ENCODE measurements at regions not wholly inside any gene's neighbourhood (a gene's known extent, or its start where the extent isn't known, plus 50 kb on each side); places are given as distances from the start of the nearest gene placed in this dataset.

GRCh38 chr2:181240844-181241243 is 216.3 kb upstream of the ITGA4 start:
- no peak overlapping the region for H4K8ac ChIP-seq (ENCODE audit: low read depth, low read length)
- no CpG with 5 or more reads among the region's 1 CpG for WGBS (ENCODE audit: extremely low coverage, insufficient coverage, low lambda C conversion rate)
- H3K4ac ChIP-seq (ENCODE audit: low read depth, low read length), result no peak overlapping the region

DNA sequence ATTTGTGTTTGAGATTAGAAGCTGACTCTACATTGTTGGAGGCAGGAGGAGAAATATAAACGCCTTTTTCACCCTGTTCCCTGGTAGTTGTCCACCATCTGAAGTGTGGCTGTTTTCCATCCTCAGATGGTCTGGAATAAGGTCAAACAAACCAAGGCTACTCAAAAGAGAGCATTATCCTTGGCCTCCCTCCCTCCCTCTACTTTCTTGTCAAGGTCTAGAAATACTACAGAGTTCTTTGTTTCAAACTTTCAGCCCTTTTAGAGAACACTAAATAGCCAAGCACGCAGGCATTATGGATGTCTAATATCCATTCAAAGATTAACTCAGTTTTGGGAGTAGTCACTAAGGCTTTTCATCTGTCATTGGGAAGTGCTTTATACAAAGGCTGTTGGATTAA is 215.8 kb upstream of the ITGA4 start:
- no peak overlapping the region for H3K4me3 ChIP-seq (ENCODE audit: low read length)
- no peak overlapping the region for H4K8ac ChIP-seq (ENCODE audit: low read depth, low read length)
- no peak overlapping the region for H2AK5ac ChIP-seq (ENCODE audit: low read length)
- H2BK15ac ChIP-seq (replicated peaks; ENCODE audit: low read depth), result no peak overlapping the region
- H3K4ac ChIP-seq (ENCODE audit: low read depth, low read length), result no peak overlapping the region
- H3K56ac ChIP-seq (ENCODE audit: low read length), result no peak overlapping the region
- no peak overlapping the region for H3K23ac ChIP-seq (ENCODE audit: low read length)
- H2BK120ac ChIP-seq (ENCODE audit: low read depth, low read length), result no peak overlapping the region
- H4K5ac ChIP-seq (ENCODE audit: low read length), result no peak overlapping the region
- H3K4me1 ChIP-seq (ENCODE audit: control insufficient read depth, low read depth, low read length), result no peaks in the 10 kb centered on the region
- H3K4me2 ChIP-seq (ENCODE audit: low read length), result no peak overlapping the region
- no peaks in the 10 kb centered on the region for H3K36me3 ChIP-seq (ENCODE audit: control insufficient read depth, insufficient read depth, low read length)
- H3K18ac ChIP-seq (ENCODE audit: low read length), result no peak overlapping the region
- no peaks in the 10 kb centered on the region for H3K79me2 ChIP-seq (ENCODE audit: control insufficient read depth, insufficient read depth, low read length)
- no peaks in the 10 kb centered on the region for H3K79me1 ChIP-seq (ENCODE audit: low read length)
- no peak overlapping the region for H2BK5ac ChIP-seq (ENCODE audit: low read length)
- H3K9ac ChIP-seq (ENCODE audit: low read length), result no peak overlapping the region
- H3K27me3 ChIP-seq (ENCODE audit: insufficient read depth, low read length, poor library complexity), result no peaks in the 10 kb centered on the region
- H3K27ac ChIP-seq (ENCODE audit: low read depth, low read length), result no peak overlapping the region
- no peak for DNase-seq
- no CpG with 5 or more reads among the region's 2 CpGs for WGBS (ENCODE audit: extremely low coverage, insufficient coverage, low lambda C conversion rate)

More at GRCh38 chr2:181240844-181241243, 216.3 kb upstream of the ITGA4 start:
- Histone ChIP-seq H3K56ac (ENCODE audit: low read length) (no peak overlapping the region), H4K5ac (ENCODE audit: low read length) (no peak overlapping the region), H3K36me3 (ENCODE audit: control insufficient read depth, insufficient read depth, low read length) (no peaks in the 10 kb centered on the region), H3K27me3 (ENCODE audit: insufficient read depth, low read length, poor library complexity) (no peaks in the 10 kb centered on the region), H2BK5ac (ENCODE audit: low read length) (no peak overlapping the region), H3K27ac (ENCODE audit: low read depth, low read length) (no peak overlapping the region), H3K4me1 (ENCODE audit: control insufficient read depth, low read depth, low read length) (no peaks in the 10 kb centered on the region), H3K4me2 (ENCODE audit: low read length) (no peak overlapping the region), H3K79me1 (ENCODE audit: low read length) (no peaks in the 10 kb centered on the region), H3K4me3 (ENCODE audit: low read length) (no peak overlapping the region), H2BK120ac (ENCODE audit: low read depth, low read length) (no peak overlapping the region), H3K9ac (ENCODE audit: low read length) (no peak overlapping the region), H2BK15ac (replicated peaks; ENCODE audit: low read depth) (no peak overlapping the region), H3K23ac (ENCODE audit: low read length) (no peak overlapping the region), H3K79me2 (ENCODE audit: control insufficient read depth, insufficient read depth, low read length) (no peaks in the 10 kb centered on the region), H2AK5ac (ENCODE audit: low read length) (no peak overlapping the region), H3K18ac (ENCODE audit: low read length) (no peak overlapping the region)
- DNase-seq, result no peak

DNA sequence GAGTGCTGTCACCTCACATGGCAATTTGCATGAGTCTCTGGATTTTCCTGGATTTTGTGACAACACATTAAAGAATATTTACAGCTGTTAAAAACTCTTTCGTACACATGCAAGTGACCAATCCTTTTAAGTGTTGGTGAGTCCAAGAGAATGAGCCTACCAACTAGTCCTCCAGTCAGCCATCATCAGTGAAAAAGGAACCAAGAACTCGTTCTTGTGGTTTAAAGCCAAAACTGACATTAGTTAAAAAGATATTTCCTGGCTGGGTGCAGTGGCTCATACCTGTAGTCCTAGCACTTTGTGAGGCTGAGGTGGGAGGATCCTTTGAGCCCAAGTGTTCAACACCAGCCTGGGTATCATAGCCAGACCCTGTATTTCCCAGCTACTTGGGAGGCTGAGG is 215.4 kb upstream of the ITGA4 start:
- no peak overlapping the region for H3K4ac ChIP-seq (ENCODE audit: low read depth, low read length)
- H3K27me3 ChIP-seq (ENCODE audit: insufficient read depth, low read length, poor library complexity), result no peaks in the 10 kb centered on the region
- no peaks in the 10 kb centered on the region for H3K79me1 ChIP-seq (ENCODE audit: low read length)
- no peaks in the 10 kb centered on the region for H3K4me1 ChIP-seq (ENCODE audit: control insufficient read depth, low read depth, low read length)
- no peak overlapping the region for H3K27ac ChIP-seq (ENCODE audit: low read depth, low read length)
- H2BK15ac ChIP-seq (replicated peaks; ENCODE audit: low read depth), result no peak overlapping the region
- peak overlapping the region; percentile 56 for H4K8ac ChIP-seq (ENCODE audit: low read depth, low read length)
- no CpG with 5 or more reads among the region's 2 CpGs for WGBS (ENCODE audit: extremely low coverage, insufficient coverage, low lambda C conversion rate)
- no peak for DNase-seq
- no peak overlapping the region for H4K5ac ChIP-seq (ENCODE audit: low read length)
- H3K79me2 ChIP-seq (ENCODE audit: control insufficient read depth, insufficient read depth, low read length), result no peaks in the 10 kb centered on the region
- no peak overlapping the region for H3K56ac ChIP-seq (ENCODE audit: low read length)
- H3K4me3 ChIP-seq (ENCODE audit: low read length), result no peak overlapping the region
- H3K36me3 ChIP-seq (ENCODE audit: control insufficient read depth, insufficient read depth, low read length), result no peaks in the 10 kb centered on the region
- H3K9ac ChIP-seq (ENCODE audit: low read length), result no peak overlapping the region
- H3K4me2 ChIP-seq (ENCODE audit: low read length), result no peak overlapping the region
- H2AK5ac ChIP-seq (ENCODE audit: low read length), result no peak overlapping the region
- no peak overlapping the region for H2BK5ac ChIP-seq (ENCODE audit: low read length)
- no peak overlapping the region for H2BK120ac ChIP-seq (ENCODE audit: low read depth, low read length)
- H3K23ac ChIP-seq (ENCODE audit: low read length), result no peak overlapping the region
- H3K18ac ChIP-seq (ENCODE audit: low read length), result no peak overlapping the region

GRCh38 chr2:181242262-181242661 is 214.9 kb upstream of the ITGA4 start:
- H3K79me2 ChIP-seq (ENCODE audit: control insufficient read depth, insufficient read depth, low read length), result no peaks in the 10 kb centered on the region
- H3K27me3 ChIP-seq (ENCODE audit: insufficient read depth, low read length, poor library complexity), result no peaks in the 10 kb centered on the region
- H4K8ac ChIP-seq (ENCODE audit: low read depth, low read length), result no peak overlapping the region
- H3K4me1 ChIP-seq (ENCODE audit: control insufficient read depth, low read depth, low read length), result no peaks in the 10 kb centered on the region
- no peak overlapping the region for H3K4me3 ChIP-seq (ENCODE audit: low read length)
- H3K79me1 ChIP-seq (ENCODE audit: low read length), result no peaks in the 10 kb centered on the region
- H2AK5ac ChIP-seq (ENCODE audit: low read length), result no peak overlapping the region
- no peak overlapping the region for H4K5ac ChIP-seq (ENCODE audit: low read length)
- no peaks in the 10 kb centered on the region for H3K36me3 ChIP-seq (ENCODE audit: control insufficient read depth, insufficient read depth, low read length)
- no peak overlapping the region for H3K23ac ChIP-seq (ENCODE audit: low read length)
- no peak overlapping the region for H2BK15ac ChIP-seq (replicated peaks; ENCODE audit: low read depth)
- H3K18ac ChIP-seq (ENCODE audit: low read length), result no peak overlapping the region
- DNase-seq, result no peak
- H3K4ac ChIP-seq (ENCODE audit: low read depth, low read length), result no peak overlapping the region
- H3K56ac ChIP-seq (ENCODE audit: low read length), result no peak overlapping the region
- no CpG with 5 or more reads among the region's 2 CpGs for WGBS (ENCODE audit: extremely low coverage, insufficient coverage, low lambda C conversion rate)
- H3K9ac ChIP-seq (ENCODE audit: low read length), result no peak overlapping the region
- no peak overlapping the region for H3K27ac ChIP-seq (ENCODE audit: low read depth, low read length)
- H2BK120ac ChIP-seq (ENCODE audit: low read depth, low read length), result no peak overlapping the region
- H2BK5ac ChIP-seq (ENCODE audit: low read length), result no peak overlapping the region
- H3K4me2 ChIP-seq (ENCODE audit: low read length), result no peak overlapping the region

DNA sequence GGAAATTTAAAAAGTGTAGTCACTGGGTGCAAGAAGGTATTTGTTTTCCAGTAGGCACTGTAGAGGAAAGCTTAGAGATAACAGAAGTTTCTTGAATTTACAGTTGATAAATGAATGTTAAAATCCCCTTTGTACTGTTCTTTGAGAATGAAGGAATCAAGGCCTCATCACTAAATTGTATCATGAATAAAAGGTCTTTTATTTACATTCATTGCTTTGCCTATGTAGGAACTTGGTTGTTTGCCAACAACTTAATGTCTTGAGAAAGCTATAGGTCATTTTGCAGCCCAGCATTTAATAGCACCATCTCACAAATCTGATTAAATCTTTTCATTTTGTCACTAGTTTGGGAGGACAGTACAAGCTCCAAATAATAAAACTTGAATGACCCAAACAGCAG is 213.9 kb upstream of the ITGA4 start:
- Histone ChIP-seq H3K4ac (ENCODE audit: low read depth, low read length) (no peak overlapping the region), H3K79me2 (ENCODE audit: control insufficient read depth, insufficient read depth, low read length) (no peaks in the 10 kb centered on the region), H2AK5ac (ENCODE audit: low read length) (no peak overlapping the region), H2BK15ac (replicated peaks; ENCODE audit: low read depth) (no peak overlapping the region), H3K56ac (ENCODE audit: low read length) (no peak overlapping the region), H3K23ac (ENCODE audit: low read length) (no peak overlapping the region), H3K18ac (ENCODE audit: low read length) (no peak overlapping the region), H3K79me1 (ENCODE audit: low read length) (no peaks in the 10 kb centered on the region), H2BK120ac (ENCODE audit: low read depth, low read length) (no peak overlapping the region), H3K36me3 (ENCODE audit: control insufficient read depth, insufficient read depth, low read length) (no peaks in the 10 kb centered on the region), H3K27ac (ENCODE audit: low read depth, low read length) (no peak overlapping the region), H3K27me3 (ENCODE audit: insufficient read depth, low read length, poor library complexity) (no peaks in the 10 kb centered on the region), H3K4me1 (ENCODE audit: control insufficient read depth, low read depth, low read length) (no peaks in the 10 kb centered on the region), H4K8ac (ENCODE audit: low read depth, low read length) (no peak overlapping the region), H4K5ac (ENCODE audit: low read length) (no peak overlapping the region), H3K4me3 (ENCODE audit: low read length) (no peak overlapping the region), H2BK5ac (ENCODE audit: low read length) (no peak overlapping the region), H3K9ac (ENCODE audit: low read length) (no peak overlapping the region), H3K4me2 (ENCODE audit: low read length) (no peak overlapping the region)
- no peak for DNase-seq

- no peak overlapping the region for H2AK5ac ChIP-seq (ENCODE audit: low read length)
- no peaks in the 10 kb centered on the region for H3K79me1 ChIP-seq (ENCODE audit: low read length)
- no peak overlapping the region for H2BK15ac ChIP-seq (replicated peaks; ENCODE audit: low read depth)
- no peak overlapping the region for H3K23ac ChIP-seq (ENCODE audit: low read length)
- H3K27me3 ChIP-seq (ENCODE audit: insufficient read depth, low read length, poor library complexity), result no peaks in the 10 kb centered on the region
- no peak overlapping the region for H3K56ac ChIP-seq (ENCODE audit: low read length)
- no peak overlapping the region for H3K4me2 ChIP-seq (ENCODE audit: low read length)
- H3K27ac ChIP-seq (ENCODE audit: low read depth, low read length), result no peak overlapping the region
- no peak overlapping the region for H3K4ac ChIP-seq (ENCODE audit: low read depth, low read length)
- H3K4me3 ChIP-seq (ENCODE audit: low read length), result no peak overlapping the region
- H4K8ac ChIP-seq (ENCODE audit: low read depth, low read length), result no peak overlapping the region
- no peaks in the 10 kb centered on the region for H3K79me2 ChIP-seq (ENCODE audit: control insufficient read depth, insufficient read depth, low read length)
- no peak for DNase-seq
- H3K18ac ChIP-seq (ENCODE audit: low read length), result no peak overlapping the region
- WGBS (ENCODE audit: extremely low coverage, insufficient coverage, low lambda C conversion rate), result no CpG with 5 or more reads among the region's 1 CpG
- H3K4me1 ChIP-seq (ENCODE audit: control insufficient read depth, low read depth, low read length), result no peaks in the 10 kb centered on the region
- H2BK5ac ChIP-seq (ENCODE audit: low read length), result no peak overlapping the region
- H4K5ac ChIP-seq (ENCODE audit: low read length), result no peak overlapping the region
- no peak overlapping the region for H3K9ac ChIP-seq (ENCODE audit: low read length)
- H2BK120ac ChIP-seq (ENCODE audit: low read depth, low read length), result no peak overlapping the region
- no peaks in the 10 kb centered on the region for H3K36me3 ChIP-seq (ENCODE audit: control insufficient read depth, insufficient read depth, low read length)
Measured at GRCh38 chr2:181250691-181251090, 206.5 kb upstream of the ITGA4 start.
